ENCODE measurements at regions not wholly inside any gene's neighbourhood (a gene's known extent, or its start where the extent isn't known, plus 50 kb on each side); places are given as distances from the start of the nearest gene placed in this dataset.

DNA sequence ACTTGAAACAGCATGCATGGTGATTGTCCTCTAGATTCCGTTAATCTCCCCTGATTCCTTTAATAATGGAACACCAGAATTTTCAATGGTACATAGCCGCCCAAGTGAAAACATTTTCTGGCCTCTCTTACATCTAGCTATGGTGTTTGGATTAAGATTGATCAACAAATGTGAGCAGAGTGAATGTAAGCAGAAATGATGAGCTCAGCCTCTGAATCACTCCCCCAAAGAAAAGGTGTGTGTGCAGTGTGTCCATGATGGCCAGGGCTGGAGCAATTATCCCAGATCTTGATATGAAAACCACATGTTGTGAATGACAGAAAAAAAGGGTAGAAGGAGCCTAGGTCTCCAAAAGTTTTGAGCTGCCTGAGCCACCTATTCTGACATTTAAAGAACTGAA is 55.3 kb downstream of the OR2K2 start:
- H2BK5ac ChIP-seq (ENCODE audit: low read depth, low read length, poor library complexity, severe bottlenecking) = no peak overlapping the region
- no peak overlapping the region for H3K18ac ChIP-seq (ENCODE audit: low read depth, low read length)
- no peak overlapping the region for H2AK9ac ChIP-seq (replicated peaks; ENCODE audit: low read depth, low read length, poor library complexity)
- dilution Hi-C loops (cut with HindIII; ENCODE audit: low sequenced_read_pairs, unreplicated experiment) = no loop called here
- no peaks in the 10 kb centered on the region for H4K20me1 ChIP-seq (ENCODE audit: insufficient read depth, low read length)
- ATAC-seq (ENCODE audit: low read depth) = peak; percentile 75
- no peaks in the 10 kb centered on the region for H3K79me1 ChIP-seq (ENCODE audit: low read depth in 1 of 2, low read length in 2 of 2)
- no peak overlapping the region for H2AK5ac ChIP-seq (ENCODE audit: low read depth, low read length)
- TF ChIP-seq CEBPB (IDR thresholded peaks at IDR 0.05; ENCODE audit: low read depth, low read length) (no peak), MAZ (IDR thresholded peaks at IDR 0.05; ENCODE audit: borderline replicate concordance, low read depth, low read length) (no peak), RCOR1 (IDR thresholded peaks at IDR 0.05; ENCODE audit: insufficient replicate concordance, low read length) (no peak)
- H4K91ac ChIP-seq (ENCODE audit: insufficient read depth, low read depth, low read length) = no peak overlapping the region
- H3K27me3 ChIP-seq (ENCODE audit: control insufficient read depth, insufficient read depth, low read length) = no peaks in the 10 kb centered on the region
- ChIA-PET CTCF (interaction anchor here (0.7 kb wide), 1 partner anchor 25 kb away, joined by 3 read pairs; no protein-coding TSS in a partner anchor), POLR2A (ENCODE audit: unreplicated experiment) (no interaction called here)
- no peak overlapping the region for H3K9ac ChIP-seq (ENCODE audit: low read depth, low read length)
- H3K9me3 ChIP-seq (ENCODE audit: control insufficient read depth, insufficient read depth, low read length) = no peaks in the 10 kb centered on the region
- H3K4me2 ChIP-seq (ENCODE audit: low read depth, low read length) = no peak overlapping the region
- H3K27ac ChIP-seq (ENCODE audit: insufficient read depth, low read length) = no peak overlapping the region
- H2BK120ac ChIP-seq (ENCODE audit: low read depth, low read length) = no peak overlapping the region
- no peak overlapping the region for H3K14ac ChIP-seq (replicated peaks; ENCODE audit: low read depth, low read length)
- intact Hi-C loops (cut with micrococcal nuclease) = no loop called here
- H2BK15ac ChIP-seq (ENCODE audit: low read depth, low read length) = no peak overlapping the region
- peaks cover 2% of the 10 kb centered on the region; the same call in 1 of the 2 replicates for H3K4me1 ChIP-seq (ENCODE audit: control insufficient read depth, insufficient read depth, low read length)
- 0 out of 2 replicates have a peak, but pooled peaks cover 2% of the 10 kb centered on the region for H3K9me1 ChIP-seq (ENCODE audit: insufficient read depth, low read length)
- no peak overlapping the region for H2BK20ac ChIP-seq (ENCODE audit: low read depth, low read length)
- no CpG with 5 or more reads among the region's 2 CpGs for WGBS, 2 experiments (ENCODE audit: extremely low coverage in 2 of 2, insufficient read length in 1 of 2)
- no peak overlapping the region for H3K23ac ChIP-seq (ENCODE audit: low read depth, low read length)
- H4K8ac ChIP-seq (ENCODE audit: low read depth in 2 of 2, low read length in 2 of 2) = no peak overlapping the region
- H3K4ac ChIP-seq (ENCODE audit: low read depth, low read length) = no peak overlapping the region
- no peak overlapping the region for H3K56ac ChIP-seq (ENCODE audit: extremely low read depth, insufficient read depth, low read length)
- H3K36me3 ChIP-seq (ENCODE audit: control insufficient read depth, insufficient read depth, low read length) = no peaks in the 10 kb centered on the region
- in situ Hi-C loops (cut with MboI; ENCODE audit: low sequenced_read_pairs) = no loop called here
- H4K5ac ChIP-seq (ENCODE audit: low read depth, low read length) = no peak overlapping the region
- DNase-seq = peak; percentile 57
- no TSS peak for BruUV-seq (replicated peaks)
- no peak overlapping the region for H3K4me3 ChIP-seq (ENCODE audit: insufficient read depth, low read depth, low read length)
- no peak overlapping the region for H2AFZ ChIP-seq (replicated peaks; ENCODE audit: low read length, poor library complexity)

All from IMR-90 (cell line).